Urinary bladder (tissue), 3 donors: ENCODE measurements at regions not wholly inside any gene's neighbourhood (a gene's known extent, or its start where the extent isn't known, plus 50 kb on each side); places are given as distances from the start of the nearest gene placed in this dataset.

Experiments used
- DNase-seq: peaks from one replicate; pipeline ENCODE4 v3.0.0-alpha.2; 2015; ENCODE audit errors: extremely low spot score
- H3K27ac ChIP-seq: one replicate; pipeline ENCODE4 v1.5.1; 2013; ENCODE audit warnings: low read depth, mild to moderate bottlenecking, moderate library complexity
- H3K36me3 ChIP-seq: one replicate; pipeline ENCODE4 v1.6.1; 2013; ENCODE audit warnings: mild to moderate bottlenecking, moderate library complexity; ENCODE audit not compliant: insufficient read depth
- H3K4me1 ChIP-seq: one replicate; pipeline ENCODE4 v1.6.1; 2013; ENCODE audit warnings: mild to moderate bottlenecking, moderate library complexity; ENCODE audit not compliant: insufficient read depth
- H3K4me3 ChIP-seq: one replicate; pipeline ENCODE4 v1.5.1; 2013; ENCODE audit warnings: low read depth, low read length
- WGBS: extraction: QIAGEN DNeasy Blood & Tissue Kit; methylation state at CpG from one replicate; pipeline ENCODE4 v1.1.7; 2013; 5-methylcytosine and 5-hydroxymethylcytosine counted together
- donor health status: healthy with polysubstance abuse.
- donor health status: healthy.

DNA sequence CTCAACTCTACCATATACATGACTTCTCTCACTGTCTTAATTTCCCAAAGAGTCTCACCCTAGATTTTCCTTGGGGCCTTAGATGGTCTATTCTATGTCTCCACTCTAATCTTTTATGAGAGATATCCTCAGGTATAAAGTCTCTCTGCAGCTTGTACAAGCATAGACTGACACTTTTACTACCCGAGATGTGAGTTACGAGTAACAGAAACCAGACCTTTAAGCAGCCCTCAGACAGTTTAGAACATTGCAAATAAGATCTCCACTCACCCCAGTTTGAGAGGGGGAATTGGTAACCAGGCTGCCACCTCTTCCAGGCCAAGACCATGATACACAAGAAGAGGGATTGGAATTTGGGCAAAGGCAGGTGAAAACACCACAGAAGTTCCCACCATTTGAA lies 542.5 kb downstream of the TLE4 start:
- no peak for DNase-seq
- Histone ChIP-seq H3K36me3 (no peaks in the 10 kb centered on the region), H3K4me1 (no peaks in the 10 kb centered on the region), H3K27ac (no peak overlapping the region), H3K4me3 (no peak overlapping the region)
- 70% methylated on average over 2 of the region's 2 CpGs for WGBS

DNA sequence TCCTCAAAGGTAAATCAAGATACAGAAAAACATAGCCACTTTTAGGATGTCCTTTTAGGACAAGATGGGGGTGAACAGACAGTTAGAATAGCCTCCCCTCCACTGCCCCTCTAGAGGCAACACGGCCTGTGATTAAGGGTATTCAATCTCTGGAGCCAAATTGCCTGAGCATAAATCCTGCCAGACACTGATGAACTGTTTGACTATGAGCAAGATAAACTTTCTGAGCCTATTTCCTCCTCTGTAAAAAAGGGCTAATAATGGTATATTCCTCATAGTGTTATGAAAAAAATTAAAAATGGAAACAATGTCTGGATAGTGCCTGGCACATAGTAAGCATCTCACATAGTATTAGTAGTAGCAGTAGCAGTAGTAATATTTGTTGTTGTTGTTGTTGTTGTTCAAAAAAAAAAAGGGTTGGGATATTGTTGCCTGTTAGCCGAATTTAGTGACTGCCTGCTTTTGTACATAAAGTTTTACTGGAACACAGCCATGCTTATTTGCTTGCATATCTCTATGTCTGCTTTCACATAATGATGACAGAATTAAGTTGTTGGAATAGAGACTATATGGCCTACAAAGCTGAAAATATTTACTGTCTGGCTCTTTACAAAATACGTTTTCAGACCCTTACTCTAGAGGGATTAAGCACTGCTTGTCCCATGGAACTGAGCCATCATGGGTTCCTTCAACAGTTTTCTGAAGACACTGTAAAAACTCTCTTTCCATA lies 536.3 kb downstream of the TLE4 start:
- H3K4me1 ChIP-seq, result no peaks in the 10 kb centered on the region
- no peak for DNase-seq
- H3K27ac ChIP-seq, result no peak overlapping the region
- H3K36me3 ChIP-seq, result no peaks in the 10 kb centered on the region
- H3K4me3 ChIP-seq, result no peak overlapping the region
- 54% methylated on average over 3 of the region's 3 CpGs for WGBS

DNA sequence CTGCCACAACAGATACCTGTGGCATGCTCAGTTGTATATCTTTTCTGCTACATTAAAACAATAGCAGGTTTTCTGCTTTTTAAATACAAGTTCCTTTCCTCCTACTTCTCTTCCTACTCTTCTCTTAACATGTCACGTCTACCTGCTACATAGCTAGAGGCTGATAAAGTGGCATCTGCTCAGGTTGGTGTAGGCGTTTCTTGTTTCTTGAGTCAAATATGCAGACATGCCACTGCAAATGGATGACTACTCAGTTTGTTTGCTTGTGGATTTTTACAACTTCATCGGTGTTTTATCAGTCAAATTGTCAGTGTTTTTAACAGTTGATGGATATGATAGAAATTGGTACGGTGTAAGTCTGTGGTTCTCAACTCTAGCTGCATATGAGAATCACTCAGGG lies 525.7 kb downstream of the TLE4 start:
- H3K27ac ChIP-seq, result no peak overlapping the region
- H3K4me1 ChIP-seq, result no peaks in the 10 kb centered on the region
- H3K36me3 ChIP-seq, result no peaks in the 10 kb centered on the region
- 88% methylated on average over 4 of the region's 4 CpGs for WGBS
- no peak for DNase-seq
- H3K4me3 ChIP-seq, result no peak overlapping the region

DNA sequence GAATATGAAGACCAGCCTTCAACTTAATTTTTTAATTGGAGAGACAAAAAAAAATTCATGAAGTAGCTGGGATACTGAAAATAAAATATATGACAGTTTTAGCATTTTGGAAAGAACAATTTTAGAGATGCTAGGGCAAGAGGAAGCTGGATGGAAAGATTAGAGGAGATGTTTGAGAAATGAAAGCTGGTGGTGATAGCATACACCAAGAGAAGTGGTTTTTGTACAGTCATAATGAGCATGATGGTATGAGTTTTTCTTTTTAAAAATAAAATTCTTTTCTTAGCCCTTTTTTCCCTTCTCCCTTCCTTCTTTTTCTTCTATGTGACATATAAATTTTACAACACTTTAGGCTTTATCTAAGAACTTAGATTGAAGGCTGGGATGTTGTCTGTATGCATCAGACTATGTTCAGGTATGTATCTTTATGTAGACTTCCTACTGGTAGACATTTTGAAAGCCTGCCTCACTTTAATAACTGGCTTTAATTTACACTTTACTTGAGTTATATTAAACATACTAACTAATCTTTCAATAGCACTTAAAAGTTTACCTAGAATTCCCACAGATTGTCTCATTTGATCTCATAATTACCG lies 522.5 kb downstream of the TLE4 start:
- 98% methylated on average over 1 of the region's 1 CpG for WGBS
- H3K4me3 ChIP-seq, result no peak overlapping the region
- no peak overlapping the region for H3K27ac ChIP-seq
- no peak for DNase-seq
- H3K36me3 ChIP-seq, result no peaks in the 10 kb centered on the region
- H3K4me1 ChIP-seq, result no peaks in the 10 kb centered on the region

DNA sequence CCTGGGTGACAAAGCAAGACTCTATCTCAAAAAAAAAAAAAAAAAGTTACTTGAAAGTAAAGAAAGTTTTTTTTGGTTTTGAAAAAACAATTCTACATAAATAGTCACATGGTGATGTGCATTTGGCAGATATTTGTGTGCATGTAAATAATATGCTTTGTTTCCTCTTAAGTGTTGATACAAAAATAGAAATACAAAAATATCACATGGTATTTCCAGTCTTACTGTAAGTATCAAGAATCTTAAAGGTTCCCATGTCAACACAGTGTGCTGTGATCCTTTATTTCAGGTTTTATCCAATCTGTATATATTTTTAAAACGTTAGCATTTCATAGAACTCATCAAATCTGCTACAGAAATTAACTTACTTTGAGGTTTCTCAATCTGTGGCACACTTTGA lies 521.9 kb downstream of the TLE4 start:
- DNase-seq, result no peak
- H3K27ac ChIP-seq, result no peak overlapping the region
- WGBS, result 56% methylated on average over 1 of the region's 1 CpG
- no peak overlapping the region for H3K4me3 ChIP-seq
- H3K36me3 ChIP-seq, result no peaks in the 10 kb centered on the region
- H3K4me1 ChIP-seq, result no peaks in the 10 kb centered on the region

DNA sequence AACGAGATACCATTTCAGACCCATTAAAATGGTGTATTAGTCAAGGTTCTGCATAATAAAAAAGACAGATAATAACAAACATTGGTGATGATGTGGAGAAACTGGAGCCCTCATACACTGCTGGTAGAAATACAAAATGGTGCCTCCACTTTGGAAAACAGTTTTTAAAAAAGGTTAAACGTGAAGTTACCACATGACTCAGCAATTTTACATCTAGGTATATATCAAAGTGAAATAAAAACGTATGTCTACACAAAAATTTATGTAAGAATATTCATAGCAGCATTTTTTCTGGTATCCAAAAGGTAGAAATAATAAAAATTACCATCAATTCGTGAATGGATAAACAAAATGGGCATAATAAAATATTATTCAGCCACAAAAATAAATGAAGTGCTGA lies 519.8 kb downstream of the TLE4 start:
- Histone ChIP-seq H3K4me1 (no peaks in the 10 kb centered on the region), H3K36me3 (no peaks in the 10 kb centered on the region), H3K27ac (no peak overlapping the region), H3K4me3 (no peak overlapping the region)
- DNase-seq, result no peak
- WGBS, result 86% methylated on average over 4 of the region's 4 CpGs

DNA sequence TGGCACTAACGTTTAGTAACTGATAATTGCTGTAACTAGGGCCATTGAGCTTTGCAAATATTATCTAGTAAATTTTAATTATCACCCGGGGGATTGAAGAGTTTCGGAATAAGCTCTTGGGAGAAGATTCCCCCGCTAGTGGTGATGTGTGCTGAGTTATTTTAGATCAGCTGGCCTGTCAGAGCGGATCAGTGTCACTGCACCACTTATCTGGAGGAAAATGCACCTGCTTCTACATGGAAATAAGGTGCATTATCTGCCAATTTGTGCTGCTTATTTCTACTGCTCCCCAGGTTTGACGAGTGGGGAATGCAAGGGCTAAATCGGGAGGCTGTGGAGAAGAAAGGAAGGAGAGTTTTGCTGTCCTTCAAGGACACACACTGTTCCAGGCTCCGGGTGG lies 518.6 kb downstream of the TLE4 start:
- H3K4me3 ChIP-seq, result no peak overlapping the region
- DNase-seq, result no peak
- H3K36me3 ChIP-seq, result no peaks in the 10 kb centered on the region
- WGBS, result 85% methylated on average over 8 of the region's 8 CpGs
- no peak overlapping the region for H3K27ac ChIP-seq
- H3K4me1 ChIP-seq, result no peaks in the 10 kb centered on the region

DNA sequence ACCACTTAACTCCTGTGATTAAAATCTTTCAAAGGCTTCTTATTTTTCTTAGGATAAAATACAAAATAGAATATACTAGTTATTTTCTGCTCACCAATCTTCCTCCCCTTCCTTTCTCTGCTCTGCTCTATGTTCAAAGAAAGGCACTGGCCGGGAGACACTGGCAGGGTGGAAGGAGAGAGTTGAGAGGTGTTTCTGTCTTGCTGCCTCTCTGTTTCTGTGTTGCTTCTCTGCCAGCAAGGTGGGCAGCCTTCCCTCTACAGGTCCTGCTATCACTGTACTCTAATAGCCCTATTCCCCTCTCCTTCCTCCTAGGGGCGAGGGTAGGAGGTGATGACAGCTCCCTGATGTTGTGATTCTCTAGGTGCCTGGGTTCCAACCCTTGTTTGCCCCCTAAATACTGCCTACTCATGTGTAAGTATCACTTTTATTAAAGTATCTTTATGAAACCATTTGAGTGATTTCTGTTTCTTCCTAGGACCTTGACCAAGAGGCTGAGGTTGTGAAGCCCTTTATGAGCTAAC lies 515.1 kb downstream of the TLE4 start:
- no peaks in the 10 kb centered on the region for H3K4me1 ChIP-seq
- WGBS, result 86% methylated on average over 2 of the region's 2 CpGs
- no peak for DNase-seq
- no peak overlapping the region for H3K4me3 ChIP-seq
- H3K36me3 ChIP-seq, result no peaks in the 10 kb centered on the region
- H3K27ac ChIP-seq, result no peak overlapping the region

DNA sequence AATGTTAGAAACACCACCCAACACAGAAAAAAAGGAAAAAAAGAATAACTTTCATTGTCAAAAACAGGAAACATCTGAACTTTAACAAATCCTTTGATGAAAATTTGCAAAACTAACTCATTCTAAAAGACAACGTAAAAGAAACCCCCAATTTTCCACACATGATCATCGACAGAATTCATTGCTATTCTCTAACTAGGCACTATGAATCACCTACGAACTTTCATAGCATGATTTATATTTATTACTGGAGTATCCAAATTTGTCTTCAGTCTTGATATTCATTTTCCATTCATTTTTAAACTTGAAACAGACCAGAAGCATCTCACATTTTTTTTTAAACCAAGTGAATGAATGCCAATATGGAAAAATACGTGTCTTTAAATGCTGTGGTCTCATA lies 514.6 kb downstream of the TLE4 start:
- Histone ChIP-seq H3K36me3 (no peaks in the 10 kb centered on the region), H3K4me3 (no peak overlapping the region), H3K27ac (no peak overlapping the region), H3K4me1 (no peaks in the 10 kb centered on the region)
- 60% methylated on average over 4 of the region's 4 CpGs for WGBS
- no peak for DNase-seq

DNA sequence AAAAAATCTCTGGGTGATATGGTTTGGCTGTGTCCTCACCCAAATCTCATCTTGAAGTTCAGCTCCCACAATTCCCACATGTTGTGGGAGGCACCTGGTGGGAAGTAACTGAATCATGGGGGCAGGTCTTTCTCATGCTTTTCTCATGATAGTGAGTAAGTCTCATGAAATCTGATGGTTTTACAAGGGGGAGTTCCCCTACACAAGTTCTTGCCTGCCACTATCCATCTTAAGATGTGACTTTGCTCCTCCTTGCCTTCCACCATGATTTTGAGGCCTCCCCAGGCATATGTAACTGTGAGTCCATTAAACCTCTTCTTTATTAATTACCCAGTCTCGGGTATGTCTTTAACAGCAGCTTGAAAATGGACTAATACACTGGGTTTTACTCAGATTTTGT lies 513.9 kb downstream of the TLE4 start:
- no peak for DNase-seq
- WGBS, result 90% methylated on average over 1 of the region's 1 CpG
- Histone ChIP-seq H3K36me3 (no peaks in the 10 kb centered on the region), H3K27ac (no peak overlapping the region), H3K4me3 (no peak overlapping the region), H3K4me1 (no peaks in the 10 kb centered on the region)

DNA sequence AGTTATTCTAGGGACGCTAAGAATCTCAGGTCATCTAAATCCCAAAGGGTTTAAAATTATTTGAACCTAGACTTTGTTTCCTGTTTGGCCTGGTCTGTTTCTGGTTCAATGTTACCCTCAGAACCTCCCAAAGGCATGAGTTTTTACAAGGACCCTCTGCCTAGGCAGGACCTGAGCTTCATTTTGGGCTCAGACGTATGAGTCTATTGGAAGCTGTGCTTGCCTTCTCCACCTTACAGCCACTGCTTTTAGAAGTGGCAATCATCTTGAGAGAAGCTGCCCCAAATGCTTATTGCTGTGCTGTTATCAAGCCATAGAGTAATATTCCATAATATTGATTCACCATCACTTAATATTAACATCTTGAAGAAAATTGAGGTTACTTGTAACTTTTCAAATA lies 510.4 kb downstream of the TLE4 start:
- H3K27ac ChIP-seq, result no peak overlapping the region
- WGBS, result 87% methylated on average over 2 of the region's 2 CpGs
- DNase-seq, result no peak
- H3K36me3 ChIP-seq, result no peaks in the 10 kb centered on the region
- no peaks in the 10 kb centered on the region for H3K4me1 ChIP-seq
- H3K4me3 ChIP-seq, result no peak overlapping the region

DNA sequence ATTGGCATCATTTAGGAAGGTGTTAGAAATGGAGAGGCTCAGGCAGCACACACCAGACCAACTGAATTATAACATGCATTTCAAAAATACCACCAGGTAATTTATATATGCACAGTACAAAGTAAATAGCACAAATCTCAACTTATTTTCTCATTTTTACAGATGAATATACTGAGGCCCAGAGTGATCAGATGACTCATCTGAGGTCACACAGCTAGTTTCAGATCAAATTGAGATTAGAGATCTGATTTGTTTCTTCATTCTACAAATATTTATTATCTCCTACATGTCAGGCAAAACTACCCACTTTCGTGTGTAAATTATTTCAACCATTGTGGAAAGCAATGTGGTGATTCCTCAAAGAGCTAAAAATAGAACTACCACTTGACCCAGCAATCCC lies 507.1 kb downstream of the TLE4 start:
- Histone ChIP-seq H3K4me1 (no peaks in the 10 kb centered on the region), H3K36me3 (no peaks in the 10 kb centered on the region), H3K4me3 (no peak overlapping the region), H3K27ac (no peak overlapping the region)
- DNase-seq, result no peak
- 76% methylated on average over 1 of the region's 1 CpG for WGBS

DNA sequence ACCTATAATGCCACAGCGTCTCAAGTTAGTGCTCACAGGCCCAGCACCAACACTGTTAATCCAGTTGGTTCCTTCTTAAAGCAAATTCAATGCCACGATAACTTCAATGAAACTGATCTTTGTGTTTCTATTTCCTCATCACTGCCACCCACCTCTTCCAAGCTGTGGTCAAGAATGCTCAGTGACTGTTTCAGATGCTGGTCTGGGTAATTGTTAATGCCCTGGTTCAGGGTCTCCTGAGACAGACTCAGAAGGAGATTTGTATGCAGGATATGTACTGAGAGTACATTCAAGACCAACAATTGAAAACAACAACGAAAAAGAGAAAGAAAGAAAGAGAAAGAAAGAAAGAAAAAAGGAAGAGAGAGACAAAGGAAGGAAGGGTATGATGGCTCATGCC lies 505.3 kb downstream of the TLE4 start:
- no peaks in the 10 kb centered on the region for H3K4me1 ChIP-seq
- no peak overlapping the region for H3K27ac ChIP-seq
- 92% methylated on average over 3 of the region's 3 CpGs for WGBS
- H3K4me3 ChIP-seq, result no peak overlapping the region
- DNase-seq, result no peak
- no peaks in the 10 kb centered on the region for H3K36me3 ChIP-seq

DNA sequence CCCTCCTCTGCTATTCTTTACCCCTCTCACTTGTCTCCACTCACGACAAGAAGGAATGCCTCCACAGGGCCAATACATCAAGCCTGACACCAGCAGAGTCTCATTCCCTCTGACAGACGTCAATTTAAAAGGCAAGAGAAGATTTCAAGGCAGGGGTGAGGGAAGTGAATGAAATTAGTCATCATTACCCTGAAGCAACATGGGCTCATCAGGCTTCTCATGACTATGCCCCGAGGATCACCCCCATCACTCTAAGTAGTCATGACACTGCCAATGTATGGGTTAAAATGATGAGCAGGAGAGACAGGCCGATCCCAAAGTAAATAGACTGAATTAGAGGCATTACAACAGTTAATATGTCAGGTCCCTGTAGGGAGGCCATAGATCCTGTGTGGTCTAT lies 504.4 kb downstream of the TLE4 start:
- Histone ChIP-seq H3K27ac (no peak overlapping the region), H3K4me3 (no peak overlapping the region), H3K36me3 (no peaks in the 10 kb centered on the region), H3K4me1 (no peaks in the 10 kb centered on the region)
- WGBS, result 87% methylated on average over 4 of the region's 4 CpGs
- no peak for DNase-seq
